HG03139 (cell line): ENCODE measurements at regions not wholly inside any gene's neighbourhood (a gene's known extent, or its start where the extent isn't known, plus 50 kb on each side); places are given as distances from the start of the nearest gene placed in this dataset.
"Not testable (repeated sequence)": the region's sequence is repeated elsewhere in the genome, so short reads cannot be mapped to it uniquely, and the experiment has no call there.

Source experiments
- ATAC-seq: cut with Tn5 transposase; IDR thresholded peaks from one replicate; pipeline ENCODE4 v1.9.1; 2021; ENCODE audit not compliant: unreplicated experiment

DNA sequence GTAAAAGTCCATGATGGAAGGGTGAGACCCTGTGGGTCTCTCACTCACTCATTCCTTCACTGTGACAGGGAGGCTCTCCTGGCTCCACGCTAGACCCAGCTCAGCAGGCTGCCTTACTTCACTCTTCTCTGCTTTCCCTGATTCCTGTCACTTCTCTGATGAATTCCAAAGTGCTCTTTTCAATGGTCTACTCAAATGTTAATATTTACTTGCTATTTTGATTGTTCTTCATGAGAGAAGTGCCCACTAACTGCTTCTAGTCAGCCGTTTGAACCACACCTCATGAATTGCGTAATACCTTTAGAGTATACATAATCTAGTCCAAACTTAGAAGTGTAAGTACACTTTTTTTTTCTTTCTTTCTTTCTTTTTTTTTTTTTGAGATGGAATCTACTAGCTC is 1350.2 kb upstream of the RAG2 start:
- ATAC-seq = no peak

GRCh38 chr11:37947821-37948220 is 1349.8 kb upstream of the RAG2 start:
- ATAC-seq = no peak

DNA sequence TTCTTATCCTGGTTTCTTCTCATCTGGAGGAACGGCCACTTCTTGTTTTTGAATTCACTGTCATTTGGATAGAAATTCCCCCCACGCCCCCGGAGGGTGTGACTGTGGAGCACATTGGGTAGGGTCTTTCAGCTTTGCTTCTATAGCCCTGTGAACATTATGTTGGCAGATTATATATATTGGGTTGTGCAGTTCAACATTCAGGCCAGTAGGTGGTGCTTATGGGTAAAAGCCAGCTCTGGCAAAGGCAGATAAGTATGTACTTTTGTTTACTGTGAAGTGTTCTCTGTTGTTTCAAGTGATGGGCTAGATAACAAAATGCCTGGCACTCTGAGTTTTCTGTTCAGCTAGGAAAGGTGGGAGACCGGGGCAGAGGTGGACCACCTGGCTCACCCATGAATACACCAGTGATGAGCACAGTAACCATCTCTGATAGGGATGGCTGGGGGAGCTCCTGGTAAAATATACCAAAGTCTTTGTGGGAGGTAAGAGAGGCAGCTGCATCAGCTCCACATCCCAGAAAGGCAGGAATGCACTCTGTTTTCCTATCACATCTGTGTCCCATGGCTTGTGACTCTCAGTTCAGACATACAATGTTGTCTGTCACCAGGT is 1348.2 kb upstream of the RAG2 start:
- ATAC-seq = no peak

DNA sequence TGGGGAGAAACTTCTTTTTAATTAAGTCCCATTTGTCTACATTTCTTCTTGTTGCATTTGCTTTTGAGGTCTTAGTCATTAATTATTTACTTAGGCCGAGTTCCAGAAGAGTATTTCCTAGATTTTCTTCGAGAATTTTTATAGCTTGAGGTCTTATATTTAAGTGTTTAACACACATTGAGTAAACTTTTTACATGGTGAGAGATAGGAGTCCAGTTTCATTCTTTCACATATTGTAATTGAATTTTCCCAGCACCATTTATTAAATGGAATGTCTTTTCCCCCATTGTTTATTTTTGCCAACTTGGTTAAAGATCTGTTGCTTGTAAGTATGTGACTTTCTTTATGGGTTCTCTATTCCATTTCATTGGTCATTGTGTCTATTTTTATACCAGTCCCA is 1344.0 kb upstream of the RAG2 start:
- no peak for ATAC-seq

GRCh38 chr11:37929100-37929653 is 1331.1 kb upstream of the RAG2 start:
- ATAC-seq = no peak

- no peak for ATAC-seq
Measured at GRCh38 chr11:37926772-37927171, 1328.7 kb upstream of the RAG2 start.

- no peak for ATAC-seq
Measured at GRCh38 chr11:37916331-37916730, 1318.3 kb upstream of the RAG2 start.

DNA sequence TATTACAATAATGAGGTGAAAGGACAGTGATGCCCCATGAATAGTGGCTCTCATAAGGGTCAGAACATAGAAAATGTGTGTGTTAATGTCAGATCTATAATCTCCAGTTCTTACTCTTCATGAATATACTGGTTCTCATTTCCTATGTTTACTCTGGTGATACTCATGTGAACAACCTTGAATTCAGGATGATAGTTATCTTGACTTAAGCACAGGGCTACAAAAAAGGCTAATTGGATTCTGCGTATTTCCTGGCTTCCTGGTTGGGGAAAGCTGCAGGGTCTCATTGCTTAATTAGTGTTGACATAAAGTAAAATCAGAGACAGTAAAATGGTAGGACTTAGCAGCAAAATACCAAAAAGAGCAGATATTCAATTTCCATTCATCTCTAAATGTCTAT is 1316.8 kb upstream of the RAG2 start:
- ATAC-seq = no peak

GRCh38 chr11:37908219-37908548 is 1310.1 kb upstream of the RAG2 start:
- ATAC-seq = no peak

DNA sequence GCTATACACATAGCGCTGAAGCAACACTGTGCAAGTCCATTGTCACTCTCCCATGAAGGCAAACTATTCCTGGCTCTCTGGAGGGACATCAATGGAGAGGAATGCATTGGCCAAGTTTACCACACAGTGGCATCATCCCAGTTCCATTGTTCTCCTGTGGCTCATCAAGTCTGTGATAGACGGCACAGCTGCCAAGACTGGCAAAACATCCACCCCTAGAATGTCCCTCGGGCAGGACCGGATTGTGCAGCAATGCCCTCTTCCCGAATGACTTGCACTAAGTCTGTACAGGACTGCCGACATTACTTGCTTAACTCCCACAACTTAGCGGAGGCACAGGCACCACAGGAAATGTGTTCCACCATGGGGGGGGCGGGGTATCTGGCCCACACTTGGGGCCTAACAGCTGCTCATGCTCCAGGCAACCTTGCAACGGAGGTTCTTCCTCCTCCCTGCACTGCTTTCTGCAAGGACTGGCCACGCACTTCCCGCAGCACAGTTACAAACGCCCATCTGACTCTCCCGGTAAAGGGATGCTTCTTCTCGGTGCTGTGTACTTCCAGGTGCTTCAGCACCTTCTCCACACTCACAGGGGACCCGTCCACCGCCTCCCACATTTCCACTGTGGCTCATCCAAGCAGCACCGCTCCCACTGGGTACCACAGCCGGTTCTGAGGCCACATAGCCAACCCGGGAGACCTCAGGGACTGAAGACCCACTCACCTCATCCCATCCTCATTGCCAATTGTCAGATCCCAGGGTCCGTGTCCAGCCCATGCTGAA is 1309.6 kb upstream of the RAG2 start:
- no peak for ATAC-seq

- no peak for ATAC-seq
Measured at GRCh38 chr11:37905707-37906417, 1307.8 kb upstream of the RAG2 start.

- no peak for ATAC-seq
Measured at GRCh38 chr11:37896016-37896415, 1298.0 kb upstream of the RAG2 start.

DNA sequence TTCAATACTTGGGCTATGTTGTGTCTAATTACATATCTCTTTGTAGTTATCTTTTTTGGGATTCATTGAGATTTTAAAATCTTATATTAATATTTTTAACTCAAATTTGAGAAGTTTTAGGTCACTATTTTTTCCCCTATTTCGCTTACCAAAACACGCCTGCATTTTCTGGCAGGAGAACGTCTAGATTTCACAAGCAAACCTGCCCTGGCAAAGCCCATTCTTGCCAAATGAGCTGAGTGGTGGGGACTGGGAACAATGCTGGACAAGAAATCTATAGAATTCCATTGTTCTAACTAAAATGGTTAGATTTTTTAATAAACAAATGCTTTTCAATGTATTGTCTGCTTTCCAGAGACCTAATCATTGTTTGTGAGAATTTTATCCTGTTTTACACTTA is 1283.7 kb upstream of the RAG2 start:
- ATAC-seq = no peak

DNA sequence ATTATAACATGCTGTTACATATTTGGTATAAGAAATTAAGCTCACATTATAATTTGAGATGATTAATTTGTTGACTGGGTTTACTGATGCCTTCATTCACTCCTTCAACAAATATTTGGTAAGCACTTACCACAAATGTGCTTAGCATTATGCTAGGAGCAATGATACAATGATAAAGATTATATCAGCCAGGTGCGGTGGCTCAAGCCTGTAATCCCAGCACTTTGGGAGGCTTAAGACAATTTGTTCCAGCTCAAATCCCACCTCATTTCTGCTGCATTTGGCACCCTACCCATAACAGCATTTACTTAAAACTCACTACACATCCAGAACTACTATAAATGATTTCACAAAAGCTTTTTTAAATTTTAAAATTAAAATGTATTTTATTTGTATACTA is 1263.6 kb upstream of the RAG2 start:
- no peak for ATAC-seq

DNA sequence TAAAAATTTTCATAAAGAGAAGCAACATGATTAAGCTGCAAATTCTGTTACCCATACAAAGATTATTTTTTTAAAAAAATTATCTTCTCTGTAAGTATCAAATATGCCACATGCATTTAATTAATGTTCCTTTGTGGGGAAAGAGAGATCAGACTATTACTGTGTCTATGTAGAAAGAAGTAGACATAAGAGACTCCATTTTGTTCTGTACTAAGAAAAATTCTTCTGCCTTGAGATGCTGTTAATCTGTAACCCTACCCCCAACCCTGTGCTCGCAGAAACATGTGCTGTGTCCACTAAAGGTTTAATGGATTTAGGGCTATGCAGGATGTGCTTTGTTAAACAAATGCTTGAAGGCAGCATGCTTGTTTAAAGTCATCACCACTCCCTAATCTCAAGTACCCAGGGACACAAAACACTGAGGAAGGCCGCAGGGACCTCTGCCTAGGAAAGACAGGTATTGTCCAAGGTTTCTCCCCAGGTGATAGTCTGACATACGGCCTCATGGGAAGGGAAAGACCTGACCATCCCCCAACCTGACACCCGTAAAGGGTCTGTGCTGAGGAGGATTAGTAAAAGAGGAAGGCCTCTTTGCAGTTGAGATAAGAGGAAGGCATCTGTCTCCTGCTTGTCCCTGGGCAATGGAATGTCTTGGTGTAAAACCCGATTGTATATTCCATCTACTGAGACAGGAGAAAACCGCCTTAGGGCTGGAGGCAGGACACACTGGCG is 1260.9 kb upstream of the RAG2 start:
- not testable (repeated sequence) for ATAC-seq

DNA sequence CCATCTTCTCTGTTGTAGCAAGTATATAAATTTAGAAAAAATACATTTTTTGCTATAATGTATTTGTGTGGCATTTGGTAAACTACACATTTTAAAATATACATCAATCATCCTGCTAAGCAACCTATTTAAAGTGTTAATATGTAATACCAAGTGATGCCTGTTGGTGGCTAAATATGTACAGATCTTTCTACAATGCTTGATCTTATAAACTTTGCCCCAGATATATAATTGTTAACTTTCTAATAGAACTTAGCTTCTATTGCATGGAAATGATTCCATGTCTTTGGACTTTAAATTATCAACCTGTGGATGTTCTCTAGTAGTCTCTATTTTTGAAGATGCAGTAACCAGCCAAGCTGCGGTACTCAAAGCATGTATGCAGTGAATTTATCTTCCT is 1260.4 kb upstream of the RAG2 start:
- ATAC-seq = no peak

DNA sequence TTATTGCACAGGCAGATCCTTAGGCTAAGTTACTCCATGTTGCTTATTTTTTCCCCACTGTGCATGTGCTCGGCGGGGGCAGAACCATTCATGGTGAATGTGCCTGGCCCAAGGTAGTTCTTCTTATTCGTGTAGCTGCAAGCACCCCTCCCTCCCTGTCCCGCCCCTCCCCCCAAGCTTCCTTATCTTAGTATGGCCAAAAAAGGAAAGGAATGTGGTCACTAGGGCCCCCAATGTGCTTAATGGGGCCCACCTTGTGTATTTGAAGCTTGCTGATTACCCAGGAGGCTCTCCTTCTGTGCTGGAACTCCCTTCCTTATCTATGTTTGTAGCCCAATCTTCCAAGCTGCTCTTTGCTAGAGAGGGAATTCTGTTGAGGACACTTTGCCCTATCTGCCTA is 1259.7 kb upstream of the RAG2 start:
- no peak for ATAC-seq

DNA sequence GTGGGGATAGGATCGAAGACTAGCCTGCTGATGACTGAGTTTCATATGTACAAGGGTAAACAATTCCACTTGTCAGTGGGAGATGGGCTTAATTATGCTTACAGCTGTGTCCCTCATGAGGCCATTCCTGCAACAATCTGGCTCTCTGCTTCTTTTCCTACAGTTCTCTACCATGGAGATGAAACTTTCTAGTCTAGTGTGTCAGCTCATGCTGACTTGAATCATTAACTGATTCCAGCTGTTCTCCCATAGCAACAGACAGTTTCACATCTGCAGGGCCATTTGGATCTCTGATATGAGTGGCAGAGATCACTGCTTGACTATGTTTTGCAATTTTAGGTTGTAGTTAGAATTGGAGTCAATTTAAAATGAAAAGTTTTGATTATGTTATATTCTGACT is 1251.7 kb upstream of the RAG2 start:
- ATAC-seq = no peak

GRCh38 chr11:37843603-37844002 is 1245.6 kb upstream of the RAG2 start:
- no peak for ATAC-seq

GRCh38 chr11:37841016-37841415 is 1243.0 kb upstream of the RAG2 start:
- ATAC-seq = no peak

- not testable (repeated sequence) for ATAC-seq
Measured at GRCh38 chr11:37840345-37840744, 1242.3 kb upstream of the RAG2 start.
